B cell (primary cell): ENCODE measurements at regions not wholly inside any gene's neighbourhood (a gene's known extent, or its start where the extent isn't known, plus 50 kb on each side); places are given as distances from the start of the nearest gene placed in this dataset.

Experiments used
- EZH2 ChIP-seq: IDR thresholded peaks from 2 replicates; pipeline ENCODE4 v1.6.1; 2012; ENCODE audit warnings: borderline replicate concordance, low read depth, mild to moderate bottlenecking, moderate library complexity, low read length; ENCODE audit not compliant: insufficient read depth, poor library complexity, severe bottlenecking
- TF ChIP-seq, protein P1 (sequence below): fragments of 200-600 bp; IDR thresholded peaks from one replicate; pipeline ENCODE4 v1.8.0; 2022; ENCODE audit warnings: antibody characterized with exemption, mild to moderate bottlenecking

DNA sequence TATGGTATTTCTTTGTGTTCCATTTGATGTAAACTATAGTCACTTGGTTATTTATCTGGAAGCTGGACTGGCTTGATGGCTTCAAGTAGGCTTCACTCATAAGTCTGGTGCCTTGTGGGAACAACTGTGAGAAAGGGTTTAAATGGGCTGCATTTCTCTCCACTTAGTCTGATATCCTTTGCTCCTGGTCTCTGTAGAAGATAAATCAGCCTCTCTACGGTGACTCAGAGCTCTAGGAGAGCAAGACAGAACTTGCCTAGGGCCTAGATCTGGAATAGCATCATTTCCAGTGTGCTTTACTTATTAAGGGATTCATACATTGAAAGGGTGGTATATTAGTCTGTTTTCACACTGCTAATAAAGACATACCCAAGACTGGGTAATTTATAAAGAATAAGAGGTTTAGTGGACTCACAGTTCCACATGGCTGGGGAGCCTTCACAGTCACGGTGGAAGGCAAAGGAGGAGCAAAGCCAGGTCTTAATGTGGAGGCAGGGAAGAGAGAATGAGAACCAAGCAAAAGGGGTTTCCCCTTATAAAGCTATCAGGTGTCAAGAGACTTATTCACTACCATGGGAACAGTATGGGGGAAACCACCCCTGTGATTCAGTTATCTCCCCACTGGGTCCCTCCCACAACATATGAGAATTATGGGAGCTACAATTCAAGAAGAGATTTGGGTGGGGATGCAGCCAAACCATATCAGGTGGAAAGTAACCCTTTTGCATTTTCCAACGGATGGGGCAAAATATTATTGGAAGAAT is 1746.4 kb upstream of the PCDH7 start:
- TF ChIP-seq, protein P1, sequence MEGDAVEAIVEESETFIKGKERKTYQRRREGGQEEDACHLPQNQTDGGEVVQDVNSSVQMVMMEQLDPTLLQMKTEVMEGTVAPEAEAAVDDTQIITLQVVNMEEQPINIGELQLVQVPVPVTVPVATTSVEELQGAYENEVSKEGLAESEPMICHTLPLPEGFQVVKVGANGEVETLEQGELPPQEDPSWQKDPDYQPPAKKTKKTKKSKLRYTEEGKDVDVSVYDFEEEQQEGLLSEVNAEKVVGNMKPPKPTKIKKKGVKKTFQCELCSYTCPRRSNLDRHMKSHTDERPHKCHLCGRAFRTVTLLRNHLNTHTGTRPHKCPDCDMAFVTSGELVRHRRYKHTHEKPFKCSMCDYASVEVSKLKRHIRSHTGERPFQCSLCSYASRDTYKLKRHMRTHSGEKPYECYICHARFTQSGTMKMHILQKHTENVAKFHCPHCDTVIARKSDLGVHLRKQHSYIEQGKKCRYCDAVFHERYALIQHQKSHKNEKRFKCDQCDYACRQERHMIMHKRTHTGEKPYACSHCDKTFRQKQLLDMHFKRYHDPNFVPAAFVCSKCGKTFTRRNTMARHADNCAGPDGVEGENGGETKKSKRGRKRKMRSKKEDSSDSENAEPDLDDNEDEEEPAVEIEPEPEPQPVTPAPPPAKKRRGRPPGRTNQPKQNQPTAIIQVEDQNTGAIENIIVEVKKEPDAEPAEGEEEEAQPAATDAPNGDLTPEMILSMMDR: no peak
- TF ChIP-seq EZH2: no peak
